NCI-H2029 treated with DMSO at 0.1 percent for 48 hours (cell line): ENCODE measurements at regions not wholly inside any gene's neighbourhood (a gene's known extent, or its start where the extent isn't known, plus 50 kb on each side); places are given as distances from the start of the nearest gene placed in this dataset.

Experiments used
- DNase-seq: peaks from one replicate; lab custom pipeline; 2025; lab: John Stamatoyannopoulos, UW

- DNase-seq = no peak
Measured at GRCh38 chr4:14247767-14248166, 620.2 kb upstream of the BOD1L1 start.

DNA sequence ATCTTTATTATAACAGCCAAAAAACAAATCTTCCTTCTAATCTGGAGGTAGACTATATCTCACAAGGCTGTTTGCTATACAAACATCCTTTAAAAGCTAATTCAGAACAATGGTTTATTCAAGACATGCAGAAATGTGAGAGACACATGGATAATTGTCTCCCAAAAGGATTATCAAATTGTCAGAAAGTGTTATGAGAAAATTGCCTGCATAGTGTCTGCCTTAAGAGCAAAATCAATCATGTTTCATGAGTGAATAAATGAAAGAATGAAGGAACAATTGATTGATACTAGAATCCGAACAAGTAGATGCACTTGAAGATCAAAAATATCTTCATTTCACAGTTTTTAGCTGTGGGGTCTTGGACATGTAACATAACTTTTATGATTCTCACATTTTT, 621.7 kb upstream of the BOD1L1 start:
- no peak for DNase-seq

- no peak for DNase-seq
Measured at GRCh38 chr4:14254252-14254651, 626.7 kb upstream of the BOD1L1 start.

GRCh38 chr4:14254926-14255325, 627.4 kb upstream of the BOD1L1 start:
- no peak for DNase-seq

DNA sequence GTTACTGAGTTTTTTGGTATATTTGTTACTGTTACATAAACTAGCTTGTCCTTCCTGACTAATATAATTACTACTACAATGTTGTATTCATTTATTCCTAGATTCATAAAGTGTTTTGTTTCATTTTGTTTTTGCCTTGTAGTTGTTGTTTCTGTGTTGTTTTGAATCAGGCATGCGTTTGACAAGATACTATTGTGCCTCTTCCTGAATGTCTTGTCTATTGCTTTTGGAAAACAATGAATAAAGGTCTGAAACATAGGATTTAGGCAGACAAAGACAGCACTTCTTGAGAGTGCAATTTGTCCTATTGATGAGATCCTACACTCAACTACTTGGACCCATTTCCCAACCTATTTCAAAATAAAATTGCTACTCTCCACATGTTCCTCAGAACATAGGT, 630.4 kb upstream of the BOD1L1 start:
- no peak for DNase-seq

DNA sequence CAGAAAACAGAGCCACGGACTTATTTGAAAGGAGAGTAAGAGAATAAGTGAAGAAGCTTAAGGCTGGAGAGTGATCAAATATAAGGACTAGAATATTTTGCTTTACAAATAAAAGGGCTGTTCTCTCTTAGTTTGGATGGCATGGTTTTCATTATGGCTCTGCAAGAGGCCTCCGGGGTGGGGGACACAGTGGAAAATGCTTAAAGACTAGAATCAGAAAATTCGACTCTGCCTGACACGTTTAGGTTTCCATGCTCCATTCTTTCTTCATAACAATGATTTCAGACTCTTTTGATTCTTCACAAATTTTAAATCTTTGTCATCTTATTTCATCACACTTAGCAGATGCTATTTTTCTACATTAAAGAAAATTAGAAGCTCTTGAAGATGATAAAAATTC, 632.4 kb upstream of the BOD1L1 start:
- no peak for DNase-seq

DNA sequence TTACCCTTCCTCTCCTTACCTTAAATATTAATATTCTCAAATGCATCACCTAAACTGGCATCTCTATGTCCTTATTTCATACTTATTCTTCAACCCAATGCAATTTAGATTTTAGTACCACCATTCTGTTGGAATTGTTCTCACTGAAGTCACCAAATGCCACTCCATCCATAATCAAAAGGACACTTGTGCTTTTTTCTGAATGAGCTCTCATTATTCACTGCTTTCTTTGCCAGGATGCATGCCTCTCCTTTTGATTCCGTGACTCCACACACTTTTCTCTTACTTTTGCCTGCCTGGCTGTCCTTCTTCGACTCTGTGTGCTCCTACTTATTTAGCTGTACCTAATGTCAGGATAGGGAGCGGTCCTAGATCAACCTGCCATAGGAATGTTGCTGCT, 633.1 kb upstream of the BOD1L1 start:
- no peak for DNase-seq

DNA sequence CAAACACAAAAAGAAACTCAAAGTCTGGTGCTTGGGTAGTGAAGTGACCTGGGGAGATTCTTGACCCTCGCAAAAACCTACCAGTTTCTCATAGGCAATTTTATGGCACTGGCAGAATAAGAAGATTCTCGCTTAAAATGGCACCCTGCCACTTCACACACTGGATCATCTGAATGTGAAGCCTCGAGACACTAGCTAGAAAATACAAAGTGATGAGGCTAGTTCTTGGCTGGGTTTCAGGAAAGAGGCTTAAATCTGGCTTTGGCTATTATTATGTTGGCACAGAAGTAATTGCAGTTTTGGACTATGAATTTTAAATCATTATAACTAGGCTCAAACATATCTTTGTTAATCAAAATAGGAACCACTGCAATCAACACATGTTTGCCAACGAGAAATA, 634.7 kb upstream of the BOD1L1 start:
- DNase-seq = no peak

DNA sequence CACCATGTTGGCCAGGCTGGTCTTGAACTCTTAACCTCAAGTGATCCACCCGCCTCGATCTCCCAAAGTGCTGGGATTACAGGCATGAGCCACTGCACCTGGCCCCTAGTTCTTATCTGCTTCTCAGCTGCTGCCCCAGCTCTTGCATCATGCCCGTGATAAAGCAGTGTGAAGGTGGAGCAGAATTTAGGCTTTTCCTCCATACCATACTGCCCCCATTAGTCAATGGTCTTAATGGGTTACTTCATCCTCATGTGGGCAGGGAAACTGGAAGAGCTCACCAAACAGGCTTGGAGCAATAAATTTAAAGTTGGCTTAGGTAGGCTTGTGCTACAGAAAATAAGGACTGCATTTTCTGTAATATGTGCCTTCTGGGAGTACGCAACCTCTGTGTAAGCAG, 636.9 kb upstream of the BOD1L1 start:
- DNase-seq = no peak

DNA sequence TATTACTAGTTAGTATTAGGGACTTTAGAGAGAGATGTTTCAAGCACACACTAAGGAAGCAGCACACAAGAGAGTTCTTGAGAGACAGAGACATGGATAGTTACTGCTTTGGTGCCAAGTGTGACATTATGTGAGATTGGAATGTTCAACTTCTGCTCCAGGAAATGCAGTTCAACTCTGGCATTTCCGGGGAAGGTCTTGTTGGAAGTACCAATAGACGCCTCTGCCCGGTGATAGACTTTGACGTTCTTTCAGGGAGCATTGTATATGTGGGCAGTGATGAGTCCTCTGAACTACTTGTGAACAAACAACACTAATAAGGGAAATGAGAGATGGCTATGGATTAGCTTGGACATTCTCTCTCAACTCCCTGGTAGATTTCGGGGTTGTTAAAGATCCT, 638.1 kb upstream of the BOD1L1 start:
- no peak for DNase-seq

DNA sequence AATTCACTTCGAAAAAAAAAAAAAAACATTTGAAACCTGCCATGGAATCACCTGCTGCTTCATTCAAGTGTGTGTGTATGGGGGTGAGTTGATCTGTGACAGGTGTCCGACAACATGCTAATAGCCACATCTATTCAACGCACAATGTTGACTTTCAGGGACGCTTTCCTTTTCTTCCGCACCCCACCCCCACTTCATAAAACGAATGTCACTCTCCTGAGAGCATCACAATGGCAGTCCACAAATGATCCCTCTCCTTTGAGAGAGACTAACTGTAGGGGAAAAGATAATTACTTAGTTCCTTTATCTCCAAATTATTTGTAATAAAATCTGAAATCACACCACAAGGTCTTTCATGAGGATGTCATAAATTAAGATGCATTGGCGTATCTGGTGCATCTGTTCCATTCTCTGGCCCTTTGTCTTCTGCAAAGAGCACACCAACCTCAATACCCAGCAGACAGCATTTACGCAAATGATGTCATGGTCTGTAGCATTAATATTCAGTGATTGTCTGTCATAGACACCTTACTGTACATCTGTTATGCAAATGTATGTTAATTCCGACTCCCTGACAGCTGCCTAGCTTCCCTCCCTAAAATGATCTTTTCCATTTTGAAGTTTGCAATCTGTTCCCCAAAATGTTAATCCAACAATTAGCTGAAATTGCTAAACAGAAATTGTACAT, 640.0 kb upstream of the BOD1L1 start:
- no peak for DNase-seq

DNA sequence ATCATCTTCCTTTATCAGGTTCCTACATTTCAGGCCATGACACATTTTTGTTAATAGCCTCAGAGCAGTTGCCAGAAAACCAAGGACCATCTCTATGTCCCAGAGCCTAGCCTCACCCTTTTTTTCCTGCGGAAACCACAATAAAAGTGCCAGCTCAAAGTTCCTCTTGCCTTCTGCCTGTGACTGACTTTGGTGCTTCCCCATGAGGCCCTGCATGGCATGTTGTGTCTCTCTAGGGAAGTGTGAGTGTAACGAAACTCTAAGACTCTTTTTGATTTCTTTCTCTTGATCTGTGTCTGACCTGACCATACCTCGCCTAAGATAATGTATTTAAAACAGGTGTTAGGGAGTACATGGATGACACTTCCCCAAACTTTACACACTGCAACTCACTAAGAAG, 642.3 kb upstream of the BOD1L1 start:
- DNase-seq = no peak

DNA sequence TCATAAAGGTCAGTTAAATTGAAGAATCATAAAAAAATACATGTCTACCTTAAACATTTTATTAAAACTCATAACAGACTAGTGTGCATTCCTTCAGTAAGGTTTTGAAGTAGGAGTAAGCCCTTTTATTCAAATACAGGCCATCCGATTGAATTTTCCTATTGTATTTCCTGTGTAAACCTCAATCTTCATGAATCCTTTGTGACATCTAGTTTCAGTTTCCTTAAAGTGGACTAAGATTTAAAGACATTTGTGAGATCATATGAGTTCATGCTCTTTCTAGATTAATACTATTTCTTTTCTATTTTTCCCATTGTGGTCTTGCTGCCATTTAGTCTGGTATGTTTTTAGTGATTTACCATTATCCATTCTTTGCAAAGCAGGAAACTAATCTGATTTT, 644.7 kb upstream of the BOD1L1 start:
- DNase-seq = no peak

DNA sequence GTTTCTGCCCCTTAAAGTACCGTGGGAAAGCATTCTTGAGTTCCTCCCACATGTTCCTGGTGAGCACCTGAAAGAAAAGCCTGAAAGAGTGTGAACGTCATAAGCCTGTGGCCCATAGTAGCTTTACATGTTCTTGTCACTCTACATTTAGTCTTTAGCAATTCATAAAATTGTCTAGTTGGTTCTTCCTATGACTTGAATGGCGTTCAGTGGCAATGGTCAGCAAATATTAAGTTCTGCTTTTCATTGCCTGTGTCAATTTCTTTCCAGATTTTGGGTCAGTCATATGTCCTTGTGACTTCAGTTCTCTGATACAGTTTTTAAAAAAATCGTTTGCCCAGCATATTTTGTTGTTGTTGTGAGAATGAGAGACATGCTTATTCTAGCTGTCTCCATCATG, 650.0 kb upstream of the BOD1L1 start:
- no peak for DNase-seq

- no peak for DNase-seq
Measured at GRCh38 chr4:14280567-14280966, 653.0 kb upstream of the BOD1L1 start.

DNA sequence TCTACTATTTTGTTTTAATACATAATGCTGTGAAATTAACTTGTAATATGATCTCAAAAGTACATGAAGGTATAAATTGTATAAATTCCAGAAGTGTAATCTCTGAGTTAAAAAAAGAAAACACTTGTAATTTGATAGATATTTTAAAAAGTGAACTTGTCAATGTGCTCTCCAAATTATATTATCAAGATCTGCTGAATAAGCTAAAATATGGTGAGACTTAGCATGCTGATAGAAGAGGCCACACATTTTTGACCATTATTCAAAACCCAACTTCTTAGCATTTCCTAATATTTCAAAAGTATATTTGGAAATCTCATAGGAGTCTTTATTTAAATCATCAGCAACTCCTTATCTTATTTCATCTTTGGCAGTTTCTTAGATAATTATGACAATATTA, 657.1 kb upstream of the BOD1L1 start:
- no peak for DNase-seq

- no peak for DNase-seq
Measured at GRCh38 chr4:14289708-14290107, 662.2 kb upstream of the BOD1L1 start.

- DNase-seq = no peak
Measured at GRCh38 chr4:14293582-14293981, 666.1 kb upstream of the BOD1L1 start.

DNA sequence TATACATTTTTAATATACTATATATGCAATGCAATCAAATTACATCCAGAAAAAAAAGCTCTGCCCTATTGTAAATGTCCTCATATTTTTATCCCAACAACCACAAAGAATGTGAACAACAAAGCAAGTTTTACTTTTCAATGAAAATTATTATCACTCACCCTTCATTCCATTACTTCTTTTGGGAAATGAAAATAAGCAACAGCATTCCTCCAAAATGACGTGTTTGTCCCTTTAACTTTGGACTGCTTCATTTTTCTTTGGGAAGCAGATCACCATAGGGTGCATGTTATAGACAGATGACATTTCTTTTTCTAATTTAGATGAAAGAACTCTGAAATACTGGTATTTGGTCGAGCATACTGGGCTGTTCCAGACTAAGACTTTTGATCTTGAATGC, 667.1 kb upstream of the BOD1L1 start:
- DNase-seq = no peak

DNA sequence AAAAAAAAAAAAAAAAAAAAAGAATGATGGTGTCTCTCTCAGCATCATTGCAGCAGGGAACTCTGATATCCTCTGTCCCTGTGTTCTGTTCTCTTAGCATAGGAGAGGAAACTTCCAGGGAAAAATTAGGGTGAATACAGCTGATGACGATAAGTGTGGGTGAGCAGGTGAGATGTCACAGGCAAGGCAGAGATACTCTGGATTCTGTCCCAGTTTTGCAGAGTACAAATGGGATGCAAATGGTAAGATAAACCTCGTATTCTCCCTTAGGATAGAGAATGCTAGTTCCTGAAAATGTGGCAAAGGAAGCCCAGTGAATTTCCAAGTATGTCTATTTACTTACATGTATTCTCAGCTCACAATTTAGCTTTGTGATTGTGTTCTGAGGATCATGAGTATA, 671.6 kb upstream of the BOD1L1 start:
- DNase-seq = no peak

DNA sequence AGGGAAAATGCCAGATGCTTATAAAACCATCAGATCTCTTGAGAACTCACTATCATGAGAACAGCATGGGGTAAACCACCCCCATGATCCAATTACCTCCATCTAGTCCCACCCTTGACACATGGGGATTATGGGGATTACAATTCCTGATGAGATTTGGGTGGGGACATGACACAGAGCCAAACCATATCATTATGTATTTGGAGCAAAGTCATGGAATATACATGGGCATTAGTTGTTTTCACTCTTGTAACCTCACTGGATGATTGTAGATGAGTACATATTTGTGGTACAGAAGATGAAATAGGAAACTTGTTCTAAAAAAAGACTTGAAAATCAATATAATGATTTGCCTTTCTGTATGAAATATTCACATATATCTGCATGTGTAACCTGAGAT, 674.5 kb upstream of the BOD1L1 start:
- DNase-seq = no peak

- DNase-seq = no peak
Measured at GRCh38 chr4:14303856-14304255, 676.3 kb upstream of the BOD1L1 start.

DNA sequence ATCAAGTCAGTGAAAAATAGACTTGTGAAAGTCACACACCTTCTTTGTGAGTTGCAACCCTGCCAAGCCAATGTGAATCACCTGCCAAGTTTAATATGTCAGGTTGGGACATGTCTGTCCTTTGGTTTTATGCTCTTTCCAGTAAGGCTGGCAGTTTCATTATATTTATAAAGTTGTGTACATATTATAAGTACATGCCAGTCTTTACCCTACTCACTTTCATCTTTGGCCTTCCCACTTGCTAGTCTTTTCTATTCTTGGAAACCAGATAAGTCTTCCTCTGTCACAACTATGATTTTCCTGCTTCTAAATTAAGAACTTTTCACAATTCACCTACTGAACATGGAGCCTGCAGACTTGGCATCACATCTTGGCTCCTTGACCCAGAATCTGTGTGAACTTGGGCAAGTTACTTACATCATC, 680.7 kb upstream of the BOD1L1 start:
- no peak for DNase-seq

DNA sequence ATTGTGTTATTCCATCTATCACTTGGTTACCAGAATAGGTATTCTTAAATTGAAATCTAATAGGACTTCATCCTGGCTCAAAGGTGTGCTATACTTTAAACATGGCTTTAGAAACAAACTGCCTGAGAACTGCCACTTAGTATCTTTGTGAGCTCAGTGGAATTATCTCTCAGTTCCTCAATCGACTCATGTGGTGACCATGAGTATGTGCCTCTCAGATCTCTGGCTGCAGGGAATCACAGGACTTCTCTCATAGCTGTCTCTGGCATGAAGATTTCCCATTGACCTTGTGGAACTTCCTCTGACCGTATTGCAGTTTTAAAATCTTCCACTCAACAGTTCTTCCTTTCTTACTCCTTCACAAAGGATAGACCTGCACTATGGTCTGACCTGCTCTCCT, 681.9 kb upstream of the BOD1L1 start:
- no peak for DNase-seq

DNA sequence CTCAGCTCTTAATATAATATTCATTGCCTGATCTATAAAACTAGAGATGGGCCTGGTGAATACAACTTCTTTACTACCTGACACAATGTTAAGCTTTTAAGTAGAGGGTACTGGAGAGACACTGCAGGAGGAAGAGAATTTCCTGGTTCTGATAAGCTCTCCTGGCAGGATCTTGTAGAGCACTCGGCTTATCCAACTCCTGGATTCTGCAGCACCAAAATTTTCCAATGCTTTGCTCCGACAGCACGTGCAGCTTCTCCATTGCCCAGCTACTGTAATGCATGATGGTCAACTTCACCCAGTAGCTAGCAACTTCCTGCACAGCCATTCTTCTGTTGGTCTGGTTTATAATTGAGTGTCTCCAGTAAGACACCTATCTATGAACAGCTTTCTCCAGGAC, 686.2 kb upstream of the BOD1L1 start:
- DNase-seq = no peak
